ENCODE measurements at regions not wholly inside any gene's neighbourhood (a gene's known extent, or its start where the extent isn't known, plus 50 kb on each side); places are given as distances from the start of the nearest gene placed in this dataset.

GRCh38 chr3:117045143-117045542, 335.6 kb downstream of the TUSC7 start (continued):
- TF ChIP-seq CHD7 (IDR thresholded peaks at IDR 0.05; ENCODE audit: insufficient replicate concordance, low read length) = no peak
- no peak for TF ChIP-seq CEBPB (IDR thresholded peaks at IDR 0.05; ENCODE audit: low read depth, low read length)
- no peak for TF ChIP-seq POU5F1 (IDR thresholded peaks at IDR 0.05; ENCODE audit: low read depth, low read length)
- TF ChIP-seq MAX (IDR thresholded peaks at IDR 0.05) = peak; percentile 59
- no peak for TF ChIP-seq USF2 (IDR thresholded peaks at IDR 0.05; ENCODE audit: low read length)
- TF ChIP-seq EP300 (IDR thresholded peaks at IDR 0.05; ENCODE audit: borderline replicate concordance in 1 of 2, low read depth in 2 of 2, low read length in 2 of 2) = peak in 1 of 2 experiments; percentile 54; a peak in 1 of 3 replicates
- TF ChIP-seq SP1 (IDR thresholded peaks at IDR 0.05; ENCODE audit: low read depth, low read length) = 0 out of 2 replicates have a peak, but pooled peaks have one; percentile 32
- 0 out of 2 replicates have a peak, but pooled peaks have one; percentile 65 for TF ChIP-seq TCF12 (IDR thresholded peaks at IDR 0.05; ENCODE audit: low read depth, low read length)
- TF ChIP-seq E2F6 (IDR thresholded peaks at IDR 0.05) = no peak
- TF ChIP-seq TBP (IDR thresholded peaks at IDR 0.05; ENCODE audit: low read depth, low read length) = no peak
